ENCODE measurements at regions not wholly inside any gene's neighbourhood (a gene's known extent, or its start where the extent isn't known, plus 50 kb on each side); places are given as distances from the start of the nearest gene placed in this dataset.
"Not testable (repeated sequence)": the region's sequence is repeated elsewhere in the genome, so short reads cannot be mapped to it uniquely, and the experiment has no call there.

DNA sequence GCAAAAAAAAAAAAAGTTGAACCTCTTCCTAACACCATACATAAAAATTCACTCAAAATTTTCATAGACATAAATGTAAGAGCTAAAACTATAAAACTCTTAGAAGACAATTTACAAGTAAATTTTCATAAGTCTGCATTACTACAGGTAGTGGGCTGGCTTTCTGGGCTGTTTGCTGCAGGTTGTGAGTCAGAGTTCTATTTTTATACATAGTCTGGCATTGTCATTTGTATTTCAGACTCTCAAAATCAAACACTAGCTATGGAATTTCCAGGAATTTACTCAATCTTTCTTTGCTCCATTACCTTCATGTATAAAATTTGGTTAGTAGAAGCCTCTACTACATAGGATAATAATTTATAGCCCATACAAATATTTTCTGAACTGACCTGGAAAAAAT is 227.2 kb downstream of the COX18 start:
- H3K4me1 Mint-ChIP-seq = peaks cover 8 to 13% of the 10 kb centered on the region in 2 experiments
- no peak overlapping the region for H3K9ac ChIP-seq (ENCODE audit: extremely low read depth, insufficient read length, low read length)
- H3K23me2 ChIP-seq (ENCODE audit: insufficient read length, low read depth, low read length, poor library complexity, severe bottlenecking) = no peaks in the 10 kb centered on the region

GRCh38 chr4:72840166-72840565 is 229.3 kb downstream of the COX18 start:
- not testable (repeated sequence) for H3K27ac Mint-ChIP-seq; H2BK12ac ChIP-seq (ENCODE audit: insufficient read length, low read depth, low read length); H3K9ac ChIP-seq (ENCODE audit: extremely low read depth, insufficient read length, low read length); H2BK15ac ChIP-seq (ENCODE audit: low read depth, low read length); H2BK5ac ChIP-seq (ENCODE audit: insufficient read length, low read length); H3K4ac ChIP-seq (ENCODE audit: low read depth, low read length); H3K23me2 ChIP-seq (ENCODE audit: insufficient read length, low read depth, low read length, poor library complexity, severe bottlenecking); DNase-seq; H2BK20ac ChIP-seq (ENCODE audit: low read depth, low read length, poor library complexity, severe bottlenecking); H3K36me3 Mint-ChIP-seq (ENCODE audit: insufficient read depth in 1 of 3, low read depth in 3 of 3); H3K14ac ChIP-seq (ENCODE audit: insufficient read depth, low read length); H2AFZ ChIP-seq (ENCODE audit: low read length); H2AK5ac ChIP-seq (ENCODE audit: insufficient read length, low read length); H2BK120ac ChIP-seq (ENCODE audit: low read depth, low read length, poor library complexity, severe bottlenecking); H3K79me2 ChIP-seq (ENCODE audit: insufficient read depth, low read length); H3K4me2 ChIP-seq (ENCODE audit: insufficient read depth, insufficient read length, low read length); H3K18ac ChIP-seq (ENCODE audit: insufficient read length, low read depth, low read length); H4K20me1 ChIP-seq (ENCODE audit: control insufficient read depth, insufficient read depth, insufficient read length); H4K5ac ChIP-seq (ENCODE audit: insufficient read length, low read depth, low read length); H4K91ac ChIP-seq (ENCODE audit: insufficient read length, low read depth, low read length); H3T11ph ChIP-seq (ENCODE audit: low read length); H4K8ac ChIP-seq (replicated peaks; ENCODE audit: insufficient read length, low read depth, low read length); H3K27me3 ChIP-seq (ENCODE audit: insufficient read depth, low read length); H3K27ac ChIP-seq (ENCODE audit: insufficient read length, low read depth, low read length); H3K4me1 ChIP-seq (ENCODE audit: insufficient read depth, low read length); H3K4me3 Mint-ChIP-seq; H3K56ac ChIP-seq (ENCODE audit: insufficient read length, low read depth, low read length); H3K4me1 Mint-ChIP-seq; H3K79me1 ChIP-seq (ENCODE audit: insufficient read depth, low read depth, low read length, poor library complexity, severe bottlenecking); H3K9me3 ChIP-seq (ENCODE audit: control insufficient read depth, low read depth, low read length); H3K23ac ChIP-seq (ENCODE audit: insufficient read length, low read depth, low read length); H3K27me3 Mint-ChIP-seq (ENCODE audit: low read depth)
- WGBS (ENCODE audit: extremely low coverage, insufficient read length, low lambda C conversion rate) = no CpG with 5 or more reads among the region's 1 CpG
- peaks cover 13 to 19% of the 10 kb centered on the region in 2 experiments for H3K9me3 Mint-ChIP-seq

More for the DNA sequence above, 227.2 kb downstream of the COX18 start:
- Histone ChIP-seq H3K18ac (ENCODE audit: insufficient read length, low read depth, low read length) (no peak overlapping the region), H3T11ph (ENCODE audit: low read length) (no peak overlapping the region), H3K56ac (ENCODE audit: insufficient read length, low read depth, low read length) (no peak overlapping the region), H2BK15ac (ENCODE audit: low read depth, low read length) (no peak overlapping the region), H3K9me3 (ENCODE audit: control insufficient read depth, low read depth, low read length) (no peaks in the 10 kb centered on the region), H2BK120ac (ENCODE audit: low read depth, low read length, poor library complexity, severe bottlenecking) (no peak overlapping the region), H4K20me1 (ENCODE audit: control insufficient read depth, insufficient read depth, insufficient read length) (no peaks in the 10 kb centered on the region), H4K8ac (replicated peaks; ENCODE audit: insufficient read length, low read depth, low read length) (no peak overlapping the region), H2AK5ac (ENCODE audit: insufficient read length, low read length) (no peak overlapping the region), H2BK12ac (ENCODE audit: insufficient read length, low read depth, low read length) (no peak overlapping the region), H4K5ac (ENCODE audit: insufficient read length, low read depth, low read length) (no peak overlapping the region), H3K14ac (ENCODE audit: insufficient read depth, low read length) (no peak overlapping the region), H2BK5ac (ENCODE audit: insufficient read length, low read length) (no peak overlapping the region), H3K4ac (ENCODE audit: low read depth, low read length) (no peak overlapping the region), H3K27ac (ENCODE audit: insufficient read length, low read depth, low read length) (no peak overlapping the region), H3K79me2 (ENCODE audit: insufficient read depth, low read length) (no peaks in the 10 kb centered on the region), H4K91ac (ENCODE audit: insufficient read length, low read depth, low read length) (no peak overlapping the region), H2BK20ac (ENCODE audit: low read depth, low read length, poor library complexity, severe bottlenecking) (no peak overlapping the region), H3K23ac (ENCODE audit: insufficient read length, low read depth, low read length) (no peak overlapping the region), H3K4me1 (ENCODE audit: insufficient read depth, low read length) (no peaks in the 10 kb centered on the region), H3K79me1 (ENCODE audit: insufficient read depth, low read depth, low read length, poor library complexity, severe bottlenecking) (no peaks in the 10 kb centered on the region), H3K27me3 (ENCODE audit: insufficient read depth, low read length) (no peaks in the 10 kb centered on the region), H2AFZ (ENCODE audit: low read length) (no peak overlapping the region), H3K4me2 (ENCODE audit: insufficient read depth, insufficient read length, low read length) (no peak overlapping the region)
- Mint-ChIP-seq H3K36me3 (ENCODE audit: insufficient read depth in 1 of 3, low read depth in 3 of 3) (peaks cover 0 to 16% (median 4%) of the 10 kb centered on the region in 3 experiments; a peak in 6 of 7 replicates), H3K9me3 (peaks cover 11% of the 10 kb centered on the region in 2 experiments), H3K27me3 (ENCODE audit: low read depth) (no peaks in the 10 kb centered on the region), H3K27ac (no peak overlapping the region), H3K4me3 (no peak overlapping the region)
- DNase-seq = no peak
- no peak for TF ChIP-seq CTCF (conservative IDR thresholded peaks at IDR 0.05)

All from H9 (cell line).